Progenitor cell of endocrine pancreas (in vitro differentiated cells): ENCODE measurements at regions not wholly inside any gene's neighbourhood (a gene's known extent, or its start where the extent isn't known, plus 50 kb on each side); places are given as distances from the start of the nearest gene placed in this dataset.

Experiments
- DNase-seq: peaks from one replicate; pipeline ENCODE4 v3.0.0; 2021; ENCODE audit warnings: low spot score; ENCODE audit not compliant: unreplicated experiment
- H3K27ac Mint-ChIP-seq: 2 replicates; pipeline ENCODE4 v1.8.0; 2021; ENCODE audit warnings: mild to moderate bottlenecking, moderate library complexity, mixed read lengths
- H3K27me3 Mint-ChIP-seq: 2 replicates; pipeline ENCODE4 v1.8.0; 2021; ENCODE audit warnings: mixed read lengths
- H3K36me3 Mint-ChIP-seq: 2 replicates; pipeline ENCODE4 v1.8.0; 2022; ENCODE audit warnings: mixed read lengths; ENCODE audit not compliant: insufficient read depth
- H3K4me1 Mint-ChIP-seq: 2 replicates; pipeline ENCODE4 v1.8.0; 2021; ENCODE audit warnings: low read depth, mixed read lengths
- H3K4me3 Mint-ChIP-seq: 2 replicates; pipeline ENCODE4 v1.8.0; 2021; ENCODE audit warnings: low read depth, mild to moderate bottlenecking, moderate library complexity, mixed read lengths
- H3K9me3 Mint-ChIP-seq: 2 replicates; pipeline ENCODE4 v1.8.0; 2021; ENCODE audit warnings: low read depth, mixed read lengths
- TF ChIP-seq, protein P1 (sequence below): fragments of 200-600 bp; sonication (generic); IDR thresholded peaks from one replicate; pipeline ENCODE4 v1.5.0; 2021; ENCODE audit warnings: antibody characterized with exemption, mild to moderate bottlenecking; ENCODE audit not compliant: unreplicated experiment

DNA sequence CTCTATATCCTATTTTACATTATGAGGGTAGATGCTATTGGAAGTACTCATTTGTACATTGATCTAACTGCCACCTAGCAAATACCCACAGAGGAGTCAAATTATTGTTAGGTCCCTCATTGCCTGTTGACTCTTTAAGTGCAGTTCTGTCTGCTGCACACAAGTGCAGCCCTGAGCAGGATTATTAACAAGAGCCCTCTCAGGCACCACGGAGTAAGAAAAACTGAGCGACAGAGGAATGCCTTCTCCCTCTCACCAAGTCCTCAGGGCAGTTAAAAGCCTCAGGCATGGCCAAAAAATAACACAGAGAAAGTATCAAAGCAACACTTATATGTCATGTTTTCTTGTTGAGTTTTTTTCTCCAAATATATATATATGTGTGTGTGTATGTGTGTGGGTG, 340.0 kb upstream of the NRG3 start:
- no peak overlapping the region for H3K4me3 Mint-ChIP-seq
- peaks cover 22% of the 10 kb centered on the region for H3K9me3 Mint-ChIP-seq
- no peak overlapping the region for H3K27ac Mint-ChIP-seq
- DNase-seq: no peak
- no peaks in the 10 kb centered on the region for H3K36me3 Mint-ChIP-seq
- TF ChIP-seq, protein P1, sequence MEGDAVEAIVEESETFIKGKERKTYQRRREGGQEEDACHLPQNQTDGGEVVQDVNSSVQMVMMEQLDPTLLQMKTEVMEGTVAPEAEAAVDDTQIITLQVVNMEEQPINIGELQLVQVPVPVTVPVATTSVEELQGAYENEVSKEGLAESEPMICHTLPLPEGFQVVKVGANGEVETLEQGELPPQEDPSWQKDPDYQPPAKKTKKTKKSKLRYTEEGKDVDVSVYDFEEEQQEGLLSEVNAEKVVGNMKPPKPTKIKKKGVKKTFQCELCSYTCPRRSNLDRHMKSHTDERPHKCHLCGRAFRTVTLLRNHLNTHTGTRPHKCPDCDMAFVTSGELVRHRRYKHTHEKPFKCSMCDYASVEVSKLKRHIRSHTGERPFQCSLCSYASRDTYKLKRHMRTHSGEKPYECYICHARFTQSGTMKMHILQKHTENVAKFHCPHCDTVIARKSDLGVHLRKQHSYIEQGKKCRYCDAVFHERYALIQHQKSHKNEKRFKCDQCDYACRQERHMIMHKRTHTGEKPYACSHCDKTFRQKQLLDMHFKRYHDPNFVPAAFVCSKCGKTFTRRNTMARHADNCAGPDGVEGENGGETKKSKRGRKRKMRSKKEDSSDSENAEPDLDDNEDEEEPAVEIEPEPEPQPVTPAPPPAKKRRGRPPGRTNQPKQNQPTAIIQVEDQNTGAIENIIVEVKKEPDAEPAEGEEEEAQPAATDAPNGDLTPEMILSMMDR: no peak
- H3K4me1 Mint-ChIP-seq: peaks cover 18% of the 10 kb centered on the region
- H3K27me3 Mint-ChIP-seq: no peaks in the 10 kb centered on the region

DNA sequence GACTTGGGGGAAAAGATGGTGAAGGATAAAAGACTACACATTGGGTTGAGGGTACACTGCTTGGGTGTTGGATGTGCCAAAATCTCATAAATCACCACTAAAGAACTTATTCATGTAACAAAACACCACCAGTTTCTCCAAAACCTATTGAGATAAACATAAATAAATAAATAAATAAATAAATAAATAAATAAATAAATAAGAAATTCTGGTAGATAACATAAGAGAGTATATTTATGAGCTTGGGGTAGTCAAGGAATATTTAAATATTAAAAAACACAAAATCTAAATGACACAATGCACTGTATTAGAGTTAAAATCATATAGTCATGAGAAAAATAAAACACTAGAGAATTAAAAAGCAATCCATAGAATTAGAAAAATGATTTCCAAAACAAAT, 333.5 kb upstream of the NRG3 start:
- H3K27ac Mint-ChIP-seq: no peak overlapping the region
- H3K4me1 Mint-ChIP-seq: no peaks in the 10 kb centered on the region

DNA sequence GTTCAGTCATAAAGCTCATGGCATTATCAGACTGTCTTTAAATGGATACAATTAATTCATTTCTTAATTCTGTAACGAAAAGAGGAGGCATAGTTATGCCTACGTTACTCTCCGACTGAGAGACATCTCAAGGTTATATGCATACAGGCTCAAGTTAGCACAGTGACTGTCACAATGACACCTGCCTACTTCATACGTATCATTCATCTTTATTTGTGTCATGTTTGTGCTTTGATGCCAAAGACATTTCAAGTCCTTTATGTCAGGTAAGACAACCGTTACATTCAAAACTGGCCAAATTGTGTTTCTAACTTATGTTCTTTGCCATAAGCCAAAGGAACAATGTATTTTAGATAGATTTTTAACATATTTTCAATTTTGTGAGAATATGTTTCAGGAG, 328.8 kb upstream of the NRG3 start:
- H3K4me3 Mint-ChIP-seq: no peak overlapping the region
- no peak for DNase-seq
- H3K27ac Mint-ChIP-seq: no peak overlapping the region
- H3K27me3 Mint-ChIP-seq: no peaks in the 10 kb centered on the region
- TF ChIP-seq, protein P1: no peak
- no peaks in the 10 kb centered on the region for H3K4me1 Mint-ChIP-seq
- peaks cover 24% of the 10 kb centered on the region for H3K9me3 Mint-ChIP-seq
- H3K36me3 Mint-ChIP-seq: peaks cover 2% of the 10 kb centered on the region

More for the DNA sequence above, 333.5 kb upstream of the NRG3 start:
- no peaks in the 10 kb centered on the region for H3K36me3 Mint-ChIP-seq
- H3K9me3 Mint-ChIP-seq: peaks cover 25% of the 10 kb centered on the region
- TF ChIP-seq, protein P1: no peak
- no peaks in the 10 kb centered on the region for H3K27me3 Mint-ChIP-seq
- no peak for DNase-seq
- no peak overlapping the region for H3K4me3 Mint-ChIP-seq

DNA sequence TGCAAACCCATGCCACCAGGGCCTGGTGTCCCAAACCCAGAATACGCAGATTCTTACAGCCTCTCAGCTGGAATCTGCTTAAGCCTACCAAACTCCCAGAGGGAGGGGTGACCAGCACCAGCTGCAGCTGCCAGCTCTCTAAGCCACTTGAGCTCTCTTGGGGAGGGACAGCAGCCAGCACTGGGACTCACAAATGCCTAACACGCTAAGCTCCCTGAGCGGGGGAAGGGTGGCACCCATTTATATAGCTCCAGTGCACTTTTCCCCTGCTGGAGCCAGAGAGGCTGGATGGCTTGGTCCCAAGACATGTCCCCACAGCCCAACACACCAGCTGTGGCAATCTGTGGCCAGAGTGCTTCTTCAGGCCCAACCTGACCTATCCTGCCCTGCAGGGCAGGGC, 326.8 kb upstream of the NRG3 start:
- Mint-ChIP-seq H3K4me3 (no peak overlapping the region), H3K27ac (no peak overlapping the region), H3K4me1 (no peaks in the 10 kb centered on the region), H3K9me3 (peaks cover 38% of the 10 kb centered on the region), H3K36me3 (peaks cover 2% of the 10 kb centered on the region), H3K27me3 (no peaks in the 10 kb centered on the region)
- TF ChIP-seq, protein P1: no peak
- no peak for DNase-seq

DNA sequence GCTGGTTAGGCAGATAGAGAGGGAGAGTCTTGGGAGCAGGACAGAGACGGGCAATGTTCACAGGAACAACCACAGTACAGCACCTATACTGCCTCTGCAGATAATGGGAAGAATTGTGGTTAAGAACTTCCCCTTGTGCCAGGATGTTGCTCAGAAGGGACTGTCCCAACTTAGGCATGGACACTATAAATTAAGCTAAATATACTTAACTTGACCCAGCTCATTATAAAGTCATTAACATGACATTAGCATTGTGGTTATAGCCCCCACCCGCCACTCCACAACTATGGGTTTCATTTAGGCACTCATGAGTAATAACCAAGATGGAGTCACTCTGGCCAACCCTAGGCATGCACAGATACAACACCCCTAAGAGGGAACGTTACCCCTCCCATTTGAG, 310.9 kb upstream of the NRG3 start:
- TF ChIP-seq, protein P1: no peak
- Mint-ChIP-seq H3K36me3 (no peaks in the 10 kb centered on the region), H3K4me3 (no peak overlapping the region), H3K27ac (no peak overlapping the region), H3K27me3 (no peaks in the 10 kb centered on the region), H3K9me3 (peaks cover 5% of the 10 kb centered on the region), H3K4me1 (no peaks in the 10 kb centered on the region)
- DNase-seq: no peak
